H1 (cell line): ENCODE measurements at regions not wholly inside any gene's neighbourhood (a gene's known extent, or its start where the extent isn't known, plus 50 kb on each side); places are given as distances from the start of the nearest gene placed in this dataset.

Experiments used
- CBX5 ChIP-seq: fragments of 300-800, 300-1000 bp; sonication (generic); IDR thresholded peaks from 2 replicates; pipeline ENCODE4 v1.7.1; 2016; ENCODE audit warnings: antibody characterized with exemption, low read length, low read depth
- CHD7 ChIP-seq: fragments of 300-600 bp; sonication (generic); IDR thresholded peaks from 2 replicates; pipeline ENCODE4 v1.7.1; 2012; ENCODE audit warnings: low read length, moderate library complexity, mild to moderate bottlenecking, inconsistent platforms; ENCODE audit not compliant: insufficient replicate concordance
- EP300 ChIP-seq, 2 experiments: IDR thresholded peaks; 1 replicate in 1 of 2; 2 replicates in 1 of 2; pipeline ENCODE4 v1.6.1; 2011 to 2012; ENCODE audit warnings: low read depth in 2 of 2, low read length in 2 of 2, mild to moderate bottlenecking in 2 of 2, borderline replicate concordance in 1 of 2, inconsistent platforms in 1 of 2, moderate library complexity in 1 of 2
- GABPA ChIP-seq: IDR thresholded peaks from 2 replicates; pipeline ENCODE4 v1.6.1; 2011; ENCODE audit warnings: mild to moderate bottlenecking, low read length, moderate library complexity, borderline replicate concordance; ENCODE audit not compliant: insufficient read depth
- KDM1A ChIP-seq: fragments of 200-600, 300-600 bp; sonication (generic); IDR thresholded peaks from 2 replicates; pipeline ENCODE4 v1.7.1; 2016; ENCODE audit warnings: mild to moderate bottlenecking, low read length, borderline replicate concordance
- MAFK ChIP-seq: IDR thresholded peaks from 2 replicates; pipeline ENCODE4 v1.6.1; 2012; ENCODE audit warnings: low read depth, mild to moderate bottlenecking, improper control_type of control experiment, low read length
- POLR2AphosphoS5 ChIP-seq: IDR thresholded peaks from 2 replicates; pipeline ENCODE4 v1.6.1; 2011; ENCODE audit warnings: low read depth, low read length
- SIRT6 ChIP-seq: IDR thresholded peaks from one replicate; pipeline ENCODE4 v1.7.1; 2012; ENCODE audit warnings: low read length, inconsistent platforms
- TAF7 ChIP-seq: optimal IDR thresholded peaks from 2 replicates; pipeline ENCODE3; 2011; ENCODE audit warnings: low read depth, mild to moderate bottlenecking, inconsistent platforms, low read length, moderate library complexity, borderline replicate concordance
- TBP ChIP-seq: IDR thresholded peaks from 2 replicates; pipeline ENCODE4 v1.6.1; 2011; ENCODE audit warnings: low read depth, low read length, improper control_type of control experiment
- TCF12 ChIP-seq: IDR thresholded peaks from 2 replicates; pipeline ENCODE4 v1.6.1; 2011; ENCODE audit warnings: low read depth, mild to moderate bottlenecking, low read length

GRCh38 chr1:62381831-62382657, 54.8 kb upstream of the USP1 start (continued):
- TF ChIP-seq CHD7 (no peak), SIRT6 (no peak), CBX5 (no peak), EP300 (IDR thresholded peaks at IDR 0.05; ENCODE audit: borderline replicate concordance in 1 of 2, low read depth in 2 of 2, low read length in 2 of 2) (no peak), TAF7 (no peak), MAFK (no peak), GABPA (no peak), TBP (no peak), TCF12 (no peak), KDM1A (no peak), POLR2AphosphoS5 (no peak)
